Fibroblast of lung (primary cell): ENCODE measurements at regions not wholly inside any gene's neighbourhood (a gene's known extent, or its start where the extent isn't known, plus 50 kb on each side); places are given as distances from the start of the nearest gene placed in this dataset.

Experiments
- CTCF ChIP-seq, 2 donors: IDR thresholded peaks in 1 of 2; conservative IDR thresholded peaks in 1 of 2; 1 replicate in 1 of 2; 2 replicates in 1 of 2; pipeline ENCODE4 v1.5.1; 2011 to 2012; ENCODE audit warnings: low read length in 2 of 2, control low read depth in 1 of 2, inconsistent platforms in 1 of 2, low read depth in 1 of 2, mild to moderate bottlenecking in 1 of 2
- EZH2 ChIP-seq: IDR thresholded peaks from 2 replicates; pipeline ENCODE4 v1.5.1; 2012; ENCODE audit warnings: low read length, control low read depth, mild to moderate bottlenecking; ENCODE audit errors: missing control alignments

GRCh38 chr9:90268613-90269012 lies 374.0 kb downstream of the DIRAS2 start:
- TF ChIP-seq CTCF (conservative IDR thresholded peaks at IDR 0.05 in 1 of 2, IDR thresholded peaks at IDR 0.05 in 1 of 2; ENCODE audit: low read depth in 1 of 2, low read length in 2 of 2) (no peak), EZH2 (no peak)
